SK-N-SH (cell line): ENCODE measurements at regions not wholly inside any gene's neighbourhood (a gene's known extent, or its start where the extent isn't known, plus 50 kb on each side); places are given as distances from the start of the nearest gene placed in this dataset.

Experiments
- CTCF ChIA-PET: fragments of 300-600, 350-600 bp; formaldehyde crosslinking; extraction: SDS; loops from one replicate; lab custom pipeline; 2021; lab: Yijun Ruan, JAX
- POLR2A ChIA-PET: fragments of 350-600 bp; sonication (Branson Sonifier 250); formaldehyde crosslinking; extraction: SDS; loops from one replicate; lab custom pipeline; 2020; ENCODE audit warnings: antibody characterized with exemption, inconsistent platforms; lab: Yijun Ruan, JAX
- DNase-seq: peaks from one replicate; pipeline ENCODE4 v3.0.0; 2012
- H2AFZ ChIP-seq: fragments of 200-600 bp; sonication (generic); 2 replicates; pipeline ENCODE4 v1.8.1; 2016; ENCODE audit warnings: antibody characterized with exemption, mild to moderate bottlenecking, low read depth
- H3F3A ChIP-seq: fragments of 200-600 bp; sonication (generic); replicated peaks from 2 replicates; pipeline ENCODE3; 2016; ENCODE audit warnings: antibody characterized with exemption, mild to moderate bottlenecking; ENCODE audit not compliant: insufficient read depth
- H3K27ac ChIP-seq, 2 experiments: fragments of 200-500 bp in 1 of 2; fragments of 200-600 bp in 1 of 2; sonication (Bioruptor generic) in 1 of 2; sonication (generic), shearing (Covaris generic) in 1 of 2; 2 replicates each; pipeline versions ENCODE4 v1.5.1 to v1.6.1; 2014 to 2016; ENCODE audit warnings: low read depth in 2 of 2, inconsistent platforms in 1 of 2, low read length in 1 of 2, mild to moderate bottlenecking in 1 of 2, mixed read lengths in 1 of 2
- H3K27me3 ChIP-seq: fragments of 200-600 bp; sonication (generic), shearing (Covaris generic); 2 replicates; pipeline ENCODE4 v1.6.1; 2016; ENCODE audit warnings: mixed run types; ENCODE audit not compliant: insufficient read depth
- H3K36me3 ChIP-seq, 2 experiments: fragments of 200-500 bp in 1 of 2; fragments of 200-600 bp in 1 of 2; sonication (Bioruptor generic) in 1 of 2; sonication (generic) in 1 of 2; replicated peaks in 1 of 2; 2 replicates each; pipeline versions ENCODE3 to v1.5.1; 2014 to 2016; ENCODE audit warnings: low read length in 1 of 2, mild to moderate bottlenecking in 1 of 2; ENCODE audit not compliant: insufficient read depth in 2 of 2, control insufficient read depth in 1 of 2
- H3K4me1 ChIP-seq, 2 experiments: fragments of 200-500 bp in 1 of 2; fragments of 200-600 bp in 1 of 2; sonication (Bioruptor generic) in 1 of 2; sonication (generic), shearing (Covaris generic) in 1 of 2; 2 replicates each; pipeline versions ENCODE4 v1.5.1 to v1.6.1; 2014 to 2016; ENCODE audit warnings: low read depth in 1 of 2, low read length in 1 of 2, mixed run types in 1 of 2; ENCODE audit not compliant: insufficient read depth in 2 of 2, control insufficient read depth in 1 of 2
- H3K4me2 ChIP-seq: fragments of 200-600 bp; sonication (generic), shearing (Covaris generic); 2 replicates; pipeline ENCODE4 v1.6.1; 2017; ENCODE audit warnings: mixed run types
- H3K4me3 ChIP-seq, 2 experiments: fragments of 200-500 bp in 1 of 2; fragments of 200-600 bp in 1 of 2; sonication (Bioruptor generic) in 1 of 2; sonication (generic), shearing (Covaris generic) in 1 of 2; 2 replicates each; pipeline versions ENCODE4 v1.5.1 to v1.8.1; 2014 to 2016; ENCODE audit warnings: low read depth in 2 of 2, inconsistent platforms in 1 of 2, low read length in 1 of 2, mild to moderate bottlenecking in 1 of 2, mixed read lengths in 1 of 2, moderate library complexity in 1 of 2
- H3K79me2 ChIP-seq: fragments of 200-600 bp; sonication (generic); 2 replicates; pipeline ENCODE4 v1.8.1; 2017; ENCODE audit warnings: mild to moderate bottlenecking; ENCODE audit not compliant: insufficient read depth
- H3K9ac ChIP-seq: fragments of 200-600 bp; sonication (generic); 2 replicates; pipeline ENCODE4 v1.6.1; 2017; ENCODE audit warnings: mixed run types
- H3K9me2 ChIP-seq: fragments of 200-600 bp; sonication (generic); 2 replicates; pipeline ENCODE4 v1.6.1; 2017; ENCODE audit warnings: mixed run types
- H3K9me3 ChIP-seq: fragments of 200-600 bp; sonication (generic); 2 replicates; pipeline ENCODE4 v1.6.1; 2017; ENCODE audit warnings: mixed run types, mild to moderate bottlenecking, moderate library complexity
- H4K20me1 ChIP-seq: fragments of 200-600 bp; sonication (generic); 2 replicates; pipeline ENCODE4 v1.6.1; 2017; ENCODE audit warnings: mild to moderate bottlenecking, mixed run types; ENCODE audit not compliant: insufficient read depth
- EZH2phosphoT487 ChIP-seq: fragments of 200-600 bp; sonication (generic); IDR thresholded peaks from 2 replicates; pipeline ENCODE4 v1.6.1; 2017; ENCODE audit warnings: low read depth, mixed run types, mild to moderate bottlenecking, antibody characterized with exemption, moderate library complexity, borderline replicate concordance
- FOSL2 ChIP-seq: IDR thresholded peaks from 2 replicates; pipeline ENCODE4 v1.4.0; 2012; ENCODE audit warnings: low read depth, mild to moderate bottlenecking, moderate library complexity, borderline replicate concordance
- FOXJ3 ChIP-seq: sonication (generic); formaldehyde crosslinking; IDR thresholded peaks from 2 replicates; pipeline ENCODE4 v1.5.1; 2020; ENCODE audit warnings: mild to moderate bottlenecking, missing genetic modification reagents
- GABPA ChIP-seq: IDR thresholded peaks from 2 replicates; pipeline ENCODE4 v1.4.0; 2012; ENCODE audit warnings: low read depth, mild to moderate bottlenecking
- IRF3 ChIP-seq: fragments of 150-350 bp; IDR thresholded peaks from 2 replicates; pipeline ENCODE4 v1.6.1; 2016; ENCODE audit warnings: mild to moderate bottlenecking, low read depth, low read length
- MEF2A ChIP-seq: IDR thresholded peaks from 2 replicates; pipeline ENCODE4 v1.4.0; 2012; ENCODE audit warnings: low read depth, borderline replicate concordance
- MXI1 ChIP-seq: IDR thresholded peaks from 2 replicates; pipeline ENCODE4 v1.6.1; 2012; ENCODE audit warnings: mild to moderate bottlenecking, low read depth, low read length, improper control_type of control experiment
- NFIC ChIP-seq: IDR thresholded peaks from 2 replicates; pipeline ENCODE4 v1.4.0; 2012; ENCODE audit warnings: borderline replicate concordance
- RAD21 ChIP-seq: IDR thresholded peaks from 2 replicates; pipeline ENCODE4 v1.6.1; 2012; ENCODE audit warnings: mild to moderate bottlenecking, low read length
- RCOR1 ChIP-seq: fragments of 150-350 bp; IDR thresholded peaks from 2 replicates; pipeline ENCODE4 v1.6.1; 2017; ENCODE audit warnings: antibody characterized with exemption, low read length
- RFX5 ChIP-seq: IDR thresholded peaks from 2 replicates; pipeline ENCODE4 v1.6.1; 2012; ENCODE audit warnings: mild to moderate bottlenecking, improper control_type of control experiment, low read length
- SMC3 ChIP-seq: IDR thresholded peaks from 2 replicates; pipeline ENCODE4 v1.6.1; 2012; ENCODE audit warnings: low read depth, low read length, improper control_type of control experiment
- TAF1 ChIP-seq: IDR thresholded peaks from 2 replicates; pipeline ENCODE4 v1.6.1; 2012; ENCODE audit warnings: low read depth, mild to moderate bottlenecking, low read length, moderate library complexity, borderline replicate concordance
- TCF12 ChIP-seq: IDR thresholded peaks from 2 replicates; pipeline ENCODE4 v1.4.0; 2012
- USF1 ChIP-seq: IDR thresholded peaks from 2 replicates; pipeline ENCODE4 v1.4.0; 2012; ENCODE audit warnings: low read depth, borderline replicate concordance
- USF2 ChIP-seq: fragments of 150-350 bp; IDR thresholded peaks from 2 replicates; pipeline ENCODE4 v1.6.1; 2017; ENCODE audit warnings: antibody characterized with exemption, low read length, low read depth, borderline replicate concordance
- YY1 ChIP-seq: IDR thresholded peaks from 2 replicates; pipeline ENCODE4 v1.4.0; 2012; ENCODE audit warnings: low read depth, mild to moderate bottlenecking
- WGBS: methylation state at CpG from one replicate; pipeline ENCODE4 v1.1.6; 2017; ENCODE audit warnings: low lambda C conversion rate; 5-methylcytosine and 5-hydroxymethylcytosine counted together

GRCh38 chrX:51813886-51814460 is 70.7 kb downstream of the GSPT2 start (continued):
- TF ChIP-seq IRF3 (no peak), RAD21 (no peak), MEF2A (no peak)

GRCh38 chrX:51824061-51824460 is 69.4 kb upstream of the MAGED1 start:
- DNase-seq, result no peak
- POLR2A ChIA-PET, result no interaction called here
- Histone ChIP-seq H3K79me2 (peaks cover 9% of the 10 kb centered on the region), H3F3A (no peaks in the 10 kb centered on the region), H3K36me3 (no peaks in the 10 kb centered on the region), H3K27me3 (no peaks in the 10 kb centered on the region), H3K4me2 (no peak overlapping the region), H3K27ac (no peak overlapping the region), H3K9ac (no peak overlapping the region), H4K20me1 (no peaks in the 10 kb centered on the region; the same call in 1 of the 2 replicates), H3K4me1 (no peaks in the 10 kb centered on the region; a peak in 1 of 4 replicates), H3K4me3 (no peak overlapping the region), H3K9me3 (no peaks in the 10 kb centered on the region), H3K9me2 (no peaks in the 10 kb centered on the region), H2AFZ (no peak overlapping the region)
- CTCF ChIA-PET, result interaction anchor here (1.1 kb wide), 1 partner anchor 29 kb away, joined by 3 read pairs; no protein-coding TSS in a partner anchor
- 69% methylated on average over 1 of the region's 1 CpG for WGBS
- TF ChIP-seq RFX5 (no peak), RAD21 (no peak), FOSL2 (no peak), USF1 (no peak), NFIC (no peak), RCOR1 (no peak), MXI1 (no peak), USF2 (no peak)

GRCh38 chrX:51825436-51825835 is 68.0 kb upstream of the MAGED1 start:
- H3K9me2 ChIP-seq, result no peaks in the 10 kb centered on the region
- H3K4me2 ChIP-seq, result no peak overlapping the region
- no peaks in the 10 kb centered on the region; a peak in 1 of 4 replicates for H3K4me1 ChIP-seq
- H3K27me3 ChIP-seq, result no peaks in the 10 kb centered on the region
- H3K9ac ChIP-seq, result no peak overlapping the region
- H3K4me3 ChIP-seq, result no peak overlapping the region
- no peak overlapping the region for H2AFZ ChIP-seq
- no peak overlapping the region for H3K27ac ChIP-seq
- peaks cover 9% of the 10 kb centered on the region for H3K79me2 ChIP-seq
- ChIA-PET CTCF (interaction anchor here (1.4 kb wide), 1 partner anchor 20 kb away, joined by 5 read pairs; no protein-coding TSS in a partner anchor), POLR2A (no interaction called here)
- TF ChIP-seq YY1 (no peak), USF1 (no peak), TAF1 (no peak), EZH2phosphoT487 (no peak), SMC3 (no peak), RCOR1 (no peak), GABPA (no peak), MXI1 (no peak), FOSL2 (no peak), FOXJ3 (CRISPR knock-in tag) (no peak), NFIC (no peak), TCF12 (no peak)
- no peaks in the 10 kb centered on the region for H3F3A ChIP-seq
- no peaks in the 10 kb centered on the region; the same call in 1 of the 2 replicates for H4K20me1 ChIP-seq
- no peaks in the 10 kb centered on the region for H3K9me3 ChIP-seq
- H3K36me3 ChIP-seq, result no peaks in the 10 kb centered on the region
- DNase-seq, result no peak
- WGBS, result 67% methylated on average over 3 of the region's 3 CpGs
